MM.1S (cell line): ENCODE measurements at regions not wholly inside any gene's neighbourhood (a gene's known extent, or its start where the extent isn't known, plus 50 kb on each side); places are given as distances from the start of the nearest gene placed in this dataset.

ENCODE experiments used
- DNase-seq: peaks from one replicate; pipeline ENCODE4 v3.0.0-alpha.2; 2015
- H2AFZ ChIP-seq: fragments of 300-600 bp; sonication (generic); 2 replicates; pipeline ENCODE4 v1.6.0; 2016; ENCODE audit warnings: antibody characterized with exemption, low read length
- H3F3A ChIP-seq: fragments of 300-600 bp; sonication (generic); 2 replicates; pipeline ENCODE4 v1.6.1; 2016; ENCODE audit warnings: mild to moderate bottlenecking, antibody characterized with exemption, low read length, moderate library complexity, mixed read lengths; ENCODE audit not compliant: insufficient read depth
- H3K27ac ChIP-seq: fragments of 300-600 bp; sonication (generic); 2 replicates; pipeline ENCODE4 v1.5.1; 2016; ENCODE audit warnings: mild to moderate bottlenecking, low read length
- H3K27me3 ChIP-seq: fragments of 300-600 bp; sonication (generic); replicated peaks from 2 replicates; pipeline ENCODE4 v1.6.0; 2016; ENCODE audit warnings: low read length; ENCODE audit not compliant: insufficient read depth
- H3K36me3 ChIP-seq: fragments of 300-600 bp; sonication (generic); replicated peaks from 2 replicates; pipeline ENCODE4 v1.6.1; 2016; ENCODE audit warnings: mild to moderate bottlenecking, low read length, mixed read lengths; ENCODE audit not compliant: insufficient read depth
- H3K4me1 ChIP-seq: fragments of 300-600 bp; sonication (generic); 2 replicates; pipeline ENCODE4 v1.6.1; 2016; ENCODE audit warnings: low read length, mixed read lengths
- H3K4me2 ChIP-seq: fragments of 300-600 bp; sonication (generic); 2 replicates; pipeline ENCODE4 v1.6.0; 2016; ENCODE audit warnings: low read depth, low read length
- H3K4me3 ChIP-seq: fragments of 300-600 bp; sonication (generic); 2 replicates; pipeline ENCODE4 v1.5.1; 2016; ENCODE audit warnings: low read length, mixed read lengths
- H3K79me2 ChIP-seq: fragments of 300-600 bp; sonication (generic); 2 replicates; pipeline ENCODE4 v1.6.1; 2016; ENCODE audit warnings: mixed run types, low read length, mixed read lengths
- H3K9ac ChIP-seq: fragments of 300-600 bp; sonication (generic); 2 replicates; pipeline ENCODE4 v1.6.1; 2016; ENCODE audit warnings: low read length, mixed read lengths
- H3K9me2 ChIP-seq: fragments of 300-600 bp; sonication (generic); replicated peaks from 2 replicates; pipeline ENCODE4 v1.6.1; 2016; ENCODE audit warnings: mild to moderate bottlenecking, low read length, mixed read lengths; ENCODE audit not compliant: insufficient read depth
- H3K9me3 ChIP-seq: fragments of 300-600 bp; sonication (generic); replicated peaks from 2 replicates; pipeline ENCODE4 v1.6.1; 2016; ENCODE audit warnings: mild to moderate bottlenecking, low read length, mixed read lengths; ENCODE audit not compliant: insufficient read depth
- H4K20me1 ChIP-seq: fragments of 300-600 bp; sonication (generic); 2 replicates; pipeline ENCODE4 v1.6.1; 2016; ENCODE audit warnings: mild to moderate bottlenecking, low read length, moderate library complexity, mixed read lengths; ENCODE audit not compliant: insufficient read depth
- EZH2 ChIP-seq: fragments of 300-600 bp; sonication (generic); optimal IDR thresholded peaks from 2 replicates; pipeline ENCODE3; 2017; ENCODE audit warnings: low read depth, mild to moderate bottlenecking, antibody characterized with exemption, low read length, mixed read lengths
- EZH2phosphoT487 ChIP-seq: fragments of 300-600 bp; sonication (generic); IDR thresholded peaks from 2 replicates; pipeline ENCODE4 v1.6.1; 2018; ENCODE audit warnings: antibody characterized with exemption, low read length
- TF ChIP-seq, protein P1 (sequence below): fragments of 300-600 bp; sonication (generic); IDR thresholded peaks from 2 replicates; pipeline ENCODE4 v1.5.1; 2016; ENCODE audit warnings: antibody characterized with exemption, low read length, mixed read lengths

DNA sequence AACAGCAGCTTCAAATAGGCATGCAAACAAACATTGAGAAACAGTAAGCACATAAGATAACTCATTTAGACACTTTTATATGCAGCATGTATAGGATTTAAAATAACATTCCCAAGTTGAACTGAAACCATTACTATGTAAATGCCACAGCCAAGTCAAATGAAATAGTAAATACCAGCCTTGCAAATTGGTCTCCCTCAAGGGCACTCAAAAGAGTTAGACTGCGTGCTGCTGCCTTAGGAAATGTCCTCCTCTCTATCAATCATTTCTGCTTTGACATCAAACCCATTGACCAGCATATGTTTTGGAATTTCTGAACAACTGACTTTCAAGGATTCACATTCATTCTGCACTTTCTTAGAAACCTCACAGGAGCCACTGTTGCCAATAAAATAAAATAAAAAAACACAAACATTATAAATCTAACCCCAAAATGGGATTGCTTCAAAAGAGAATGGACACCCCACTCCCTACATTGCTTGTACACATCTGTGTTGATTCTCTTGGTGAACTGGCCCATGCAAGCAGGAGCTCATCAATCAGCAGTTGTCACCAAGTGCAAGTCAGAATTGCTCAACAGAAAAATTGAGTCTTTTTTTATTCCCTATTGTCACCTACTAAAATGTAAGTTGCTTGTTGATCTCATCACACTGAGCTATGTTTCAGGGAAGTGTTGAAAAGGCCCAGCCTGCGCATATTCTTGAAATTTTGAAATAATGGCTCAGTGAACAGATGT is 256.2 kb downstream of the DAD1 start:
- no peak overlapping the region for H3K4me2 ChIP-seq
- H2AFZ ChIP-seq: no peak overlapping the region
- no peak overlapping the region for H3K4me3 ChIP-seq
- H3K9me2 ChIP-seq: no peaks in the 10 kb centered on the region
- TF ChIP-seq EZH2phosphoT487 (no peak), EZH2 (no peak)
- TF ChIP-seq, protein P1, sequence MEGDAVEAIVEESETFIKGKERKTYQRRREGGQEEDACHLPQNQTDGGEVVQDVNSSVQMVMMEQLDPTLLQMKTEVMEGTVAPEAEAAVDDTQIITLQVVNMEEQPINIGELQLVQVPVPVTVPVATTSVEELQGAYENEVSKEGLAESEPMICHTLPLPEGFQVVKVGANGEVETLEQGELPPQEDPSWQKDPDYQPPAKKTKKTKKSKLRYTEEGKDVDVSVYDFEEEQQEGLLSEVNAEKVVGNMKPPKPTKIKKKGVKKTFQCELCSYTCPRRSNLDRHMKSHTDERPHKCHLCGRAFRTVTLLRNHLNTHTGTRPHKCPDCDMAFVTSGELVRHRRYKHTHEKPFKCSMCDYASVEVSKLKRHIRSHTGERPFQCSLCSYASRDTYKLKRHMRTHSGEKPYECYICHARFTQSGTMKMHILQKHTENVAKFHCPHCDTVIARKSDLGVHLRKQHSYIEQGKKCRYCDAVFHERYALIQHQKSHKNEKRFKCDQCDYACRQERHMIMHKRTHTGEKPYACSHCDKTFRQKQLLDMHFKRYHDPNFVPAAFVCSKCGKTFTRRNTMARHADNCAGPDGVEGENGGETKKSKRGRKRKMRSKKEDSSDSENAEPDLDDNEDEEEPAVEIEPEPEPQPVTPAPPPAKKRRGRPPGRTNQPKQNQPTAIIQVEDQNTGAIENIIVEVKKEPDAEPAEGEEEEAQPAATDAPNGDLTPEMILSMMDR: no peak
- H3K27me3 ChIP-seq: no peaks in the 10 kb centered on the region
- no peak overlapping the region for H3K27ac ChIP-seq
- no peaks in the 10 kb centered on the region for H3K9me3 ChIP-seq
- H3K36me3 ChIP-seq: no peaks in the 10 kb centered on the region
- no peaks in the 10 kb centered on the region for H4K20me1 ChIP-seq
- no peaks in the 10 kb centered on the region for H3K4me1 ChIP-seq
- no peaks in the 10 kb centered on the region for H3F3A ChIP-seq
- no peaks in the 10 kb centered on the region for H3K79me2 ChIP-seq
- DNase-seq: no peak
- no peak overlapping the region for H3K9ac ChIP-seq

DNA sequence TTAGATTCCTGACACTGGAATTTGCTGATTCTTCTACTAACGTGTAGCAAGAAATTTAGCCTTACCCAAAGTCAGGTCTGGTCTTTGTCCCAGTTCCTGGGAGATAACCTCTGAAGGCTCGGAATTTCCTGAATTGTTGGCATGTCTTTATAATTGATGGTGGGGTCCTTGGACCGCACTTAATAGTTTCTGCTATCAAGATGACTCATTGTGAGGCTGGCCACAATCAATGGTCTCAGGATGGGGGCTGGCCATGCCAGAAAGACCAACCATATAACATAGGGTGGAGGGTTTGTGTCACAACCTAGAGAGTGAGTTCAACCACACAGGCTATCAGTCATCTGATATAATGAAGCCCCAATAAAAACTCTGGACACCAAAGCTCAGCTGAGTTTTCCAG is 259.7 kb downstream of the DAD1 start:
- TF ChIP-seq EZH2phosphoT487: no peak
- no peak for TF ChIP-seq EZH2
- TF ChIP-seq, protein P1: no peak
- no peak overlapping the region for H3K9ac ChIP-seq
- H3K4me3 ChIP-seq: no peak overlapping the region

DNA sequence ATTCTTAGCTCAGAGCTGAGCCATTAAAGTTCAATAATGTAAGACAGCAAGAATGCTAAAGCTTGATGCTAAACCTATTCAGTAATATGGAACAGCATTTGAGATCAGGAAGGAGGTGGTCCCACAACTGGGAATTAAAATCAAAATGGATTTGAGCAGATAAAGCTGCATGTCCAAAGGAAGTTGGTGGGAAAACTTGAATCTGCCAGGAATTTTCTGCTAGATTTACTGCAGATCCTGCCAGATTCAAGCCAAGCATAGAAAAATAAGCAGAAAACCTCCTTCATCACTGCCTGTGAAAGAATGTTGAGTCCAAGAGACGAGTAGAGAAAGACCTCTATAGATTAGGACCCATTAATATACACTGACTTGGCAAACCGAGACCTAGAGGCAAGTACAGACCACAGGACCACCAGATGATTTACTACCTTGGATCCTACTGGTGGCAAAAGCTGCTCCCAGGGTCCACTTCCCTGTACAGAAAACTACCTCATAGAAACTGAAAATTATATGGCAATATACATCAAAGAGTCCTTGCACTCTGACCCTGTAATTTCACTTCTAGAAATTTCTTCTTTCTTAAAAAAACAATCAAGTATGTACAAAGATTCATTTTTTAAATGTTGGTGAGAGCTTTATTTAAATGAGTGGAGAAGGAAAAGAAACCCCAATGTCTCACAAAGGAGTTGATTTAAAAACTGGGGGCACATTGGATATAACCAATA is 263.2 kb downstream of the DAD1 start:
- DNase-seq: no peak
- H3K79me2 ChIP-seq: no peaks in the 10 kb centered on the region

More for the DNA sequence above, 259.7 kb downstream of the DAD1 start:
- Histone ChIP-seq H3K27ac (no peak overlapping the region), H3K27me3 (no peaks in the 10 kb centered on the region), H3K9me2 (no peaks in the 10 kb centered on the region), H3K36me3 (no peaks in the 10 kb centered on the region), H3K4me1 (no peaks in the 10 kb centered on the region), H2AFZ (no peak overlapping the region), H3K79me2 (no peaks in the 10 kb centered on the region), H3K4me2 (no peak overlapping the region), H4K20me1 (no peaks in the 10 kb centered on the region), H3K9me3 (no peaks in the 10 kb centered on the region), H3F3A (no peaks in the 10 kb centered on the region)
- no peak for DNase-seq

More for the DNA sequence above, 263.2 kb downstream of the DAD1 start:
- no peak overlapping the region for H3K9ac ChIP-seq
- H3K4me1 ChIP-seq: no peaks in the 10 kb centered on the region
- H2AFZ ChIP-seq: no peak overlapping the region
- H3K4me2 ChIP-seq: no peak overlapping the region
- TF ChIP-seq, protein P1: no peak
- TF ChIP-seq EZH2: no peak
- no peak for TF ChIP-seq EZH2phosphoT487
- no peaks in the 10 kb centered on the region for H3K27me3 ChIP-seq
- no peaks in the 10 kb centered on the region for H3K36me3 ChIP-seq
- no peak overlapping the region for H3K27ac ChIP-seq
- no peaks in the 10 kb centered on the region for H3F3A ChIP-seq
- H3K9me3 ChIP-seq: no peaks in the 10 kb centered on the region
- H4K20me1 ChIP-seq: no peaks in the 10 kb centered on the region
- no peaks in the 10 kb centered on the region for H3K9me2 ChIP-seq
- no peak overlapping the region for H3K4me3 ChIP-seq
